ENCODE measurements at regions not wholly inside any gene's neighbourhood (a gene's known extent, or its start where the extent isn't known, plus 50 kb on each side); places are given as distances from the start of the nearest gene placed in this dataset.

DNA sequence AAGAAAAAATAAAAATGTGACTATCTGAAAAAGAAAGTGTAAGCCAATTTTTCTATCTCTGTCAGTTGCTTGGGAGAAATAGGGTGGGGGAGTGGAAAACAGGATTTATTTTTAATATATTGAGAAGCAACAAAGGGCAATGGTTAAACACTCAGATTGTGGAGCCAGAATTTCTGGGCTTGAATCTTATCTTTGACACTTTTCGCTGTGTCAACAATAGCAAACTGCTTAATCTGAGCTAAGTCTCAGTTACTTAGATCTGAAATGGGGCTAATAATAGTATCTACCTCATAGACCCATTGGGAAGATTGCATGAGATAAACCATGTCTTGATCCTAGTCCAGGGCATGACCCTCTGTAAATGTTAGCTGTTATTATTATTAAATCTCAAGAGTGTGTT is 468.1 kb downstream of the ADGRL2 start:
- TF ChIP-seq, protein P1, sequence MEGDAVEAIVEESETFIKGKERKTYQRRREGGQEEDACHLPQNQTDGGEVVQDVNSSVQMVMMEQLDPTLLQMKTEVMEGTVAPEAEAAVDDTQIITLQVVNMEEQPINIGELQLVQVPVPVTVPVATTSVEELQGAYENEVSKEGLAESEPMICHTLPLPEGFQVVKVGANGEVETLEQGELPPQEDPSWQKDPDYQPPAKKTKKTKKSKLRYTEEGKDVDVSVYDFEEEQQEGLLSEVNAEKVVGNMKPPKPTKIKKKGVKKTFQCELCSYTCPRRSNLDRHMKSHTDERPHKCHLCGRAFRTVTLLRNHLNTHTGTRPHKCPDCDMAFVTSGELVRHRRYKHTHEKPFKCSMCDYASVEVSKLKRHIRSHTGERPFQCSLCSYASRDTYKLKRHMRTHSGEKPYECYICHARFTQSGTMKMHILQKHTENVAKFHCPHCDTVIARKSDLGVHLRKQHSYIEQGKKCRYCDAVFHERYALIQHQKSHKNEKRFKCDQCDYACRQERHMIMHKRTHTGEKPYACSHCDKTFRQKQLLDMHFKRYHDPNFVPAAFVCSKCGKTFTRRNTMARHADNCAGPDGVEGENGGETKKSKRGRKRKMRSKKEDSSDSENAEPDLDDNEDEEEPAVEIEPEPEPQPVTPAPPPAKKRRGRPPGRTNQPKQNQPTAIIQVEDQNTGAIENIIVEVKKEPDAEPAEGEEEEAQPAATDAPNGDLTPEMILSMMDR (IDR thresholded peaks at IDR 0.05): no peak
- TF ChIP-seq POLR2AphosphoS5 (IDR thresholded peaks at IDR 0.05): no peak
